Thyroid gland (tissue), 4 donors: ENCODE measurements at regions not wholly inside any gene's neighbourhood (a gene's known extent, or its start where the extent isn't known, plus 50 kb on each side); places are given as distances from the start of the nearest gene placed in this dataset.

Experiments used
- CTCF ChIP-seq, 6 experiments: fragments of 200-600 bp in 3 of 6; fragments of 450-650 bp in 3 of 6; sonication (generic) in 3 of 6; IDR thresholded peaks; one replicate each; pipeline ENCODE4 v1.5.1; 2016 to 2019; ENCODE audit warnings: antibody characterized with exemption in 6 of 6, mild to moderate bottlenecking in 2 of 6, inconsistent platforms in 1 of 6, moderate library complexity in 1 of 6
- POLR2A ChIP-seq, 2 donors: fragments of 450-650 bp; IDR thresholded peaks; one replicate each; pipeline ENCODE4 v1.6.1; 2017; ENCODE audit warnings: antibody characterized with exemption in 2 of 2, mild to moderate bottlenecking in 2 of 2, moderate library complexity in 1 of 2

- TF ChIP-seq CTCF (IDR thresholded peaks at IDR 0.05) (no peak), POLR2A (IDR thresholded peaks at IDR 0.05) (no peak)
Observed at GRCh38 chr16:86791287-86792035, 213.1 kb downstream of the FOXL1 start.
